MCF 10A (cell line): ENCODE measurements at regions not wholly inside any gene's neighbourhood (a gene's known extent, or its start where the extent isn't known, plus 50 kb on each side); places are given as distances from the start of the nearest gene placed in this dataset.

Source experiments
- BruUV-seq: library from RNA; stranded (reverse); fragments of 400-500 nt; replicated peaks from 2 replicates; lab custom pipeline; 2021; lab: Mats Ljungman, UMichigan
- CTCF ChIA-PET: fragments of 300-600 bp; sonication (Branson Sonifier 250); formaldehyde crosslinking; extraction: SDS; loops from one replicate; lab custom pipeline; 2021; ENCODE audit warnings: antibody characterized with exemption, inconsistent platforms; lab: Yijun Ruan, JAX
- POLR2A ChIA-PET: fragments of 300-600, 350-650 bp; sonication (Branson Sonifier 250); formaldehyde crosslinking; extraction: SDS; loops from one replicate; lab custom pipeline; 2020; ENCODE audit warnings: antibody characterized with exemption, inconsistent platforms; lab: Yijun Ruan, JAX
- DNase-seq: peaks from one replicate; pipeline ENCODE4 v3.0.0-alpha.2; 2018; ENCODE audit not compliant: unreplicated experiment
- H3K27ac Mint-ChIP-seq: one replicate; pipeline ENCODE4 v1.8.0; 2022; ENCODE audit warnings: mild to moderate bottlenecking, low read depth, mixed read lengths; ENCODE audit not compliant: unreplicated experiment
- H3K27me3 Mint-ChIP-seq: one replicate; pipeline ENCODE4 v1.8.0; 2022; ENCODE audit warnings: mixed read lengths; ENCODE audit not compliant: insufficient read depth, unreplicated experiment
- H3K36me3 Mint-ChIP-seq: one replicate; pipeline ENCODE4 v1.8.0; 2022; ENCODE audit warnings: mild to moderate bottlenecking, moderate library complexity, mixed read lengths; ENCODE audit not compliant: insufficient read depth, unreplicated experiment
- H3K4me1 Mint-ChIP-seq: one replicate; pipeline ENCODE4 v1.8.0; 2022; ENCODE audit warnings: mixed read lengths; ENCODE audit not compliant: insufficient read depth, unreplicated experiment
- H3K4me3 Mint-ChIP-seq: one replicate; pipeline ENCODE4 v1.8.0; 2022; ENCODE audit warnings: mild to moderate bottlenecking, moderate library complexity, mixed read lengths; ENCODE audit not compliant: unreplicated experiment
- H3K9me3 Mint-ChIP-seq: one replicate; pipeline ENCODE4 v1.8.0; 2022; ENCODE audit warnings: mixed read lengths; ENCODE audit not compliant: unreplicated experiment
- CTCF ChIP-seq: fragments of 200-600 bp; IDR thresholded peaks from one replicate; pipeline ENCODE4 v1.8.0; 2022; ENCODE audit warnings: antibody characterized with exemption, mild to moderate bottlenecking; ENCODE audit not compliant: unreplicated experiment
- intact Hi-C: fragments of 100-400 bp; cut with micrococcal nuclease; formaldehyde crosslinking; loops from 2 replicates; pipeline ENCODE4 v1.14.1; 2022

GRCh38 chr16:62194828-62195227 lies 158.6 kb upstream of the CDH8 start:
- POLR2A ChIA-PET, result no interaction called here

GRCh38 chr16:62190426-62190825 lies 154.2 kb upstream of the CDH8 start:
- BruUV-seq, result no TSS peak
- H3K27ac Mint-ChIP-seq, result no peak overlapping the region
- no peaks in the 10 kb centered on the region for H3K9me3 Mint-ChIP-seq
- no peaks in the 10 kb centered on the region for H3K4me1 Mint-ChIP-seq
- ChIA-PET CTCF (interaction anchor here (0.6 to 3.9 kb wide), 17 partner anchors 10 to 1099 kb away, joined by 3 to 18 read pairs (median 3); no protein-coding TSS in a partner anchor), POLR2A (no interaction called here)
- peak; percentile 49 for TF ChIP-seq CTCF
- H3K27me3 Mint-ChIP-seq, result peaks cover 72% of the 10 kb centered on the region
- DNase-seq, result peak; percentile 8
- H3K36me3 Mint-ChIP-seq, result no peaks in the 10 kb centered on the region
- no peak overlapping the region for H3K4me3 Mint-ChIP-seq
- intact Hi-C loops, result loop anchor here (1.0 to 2.0 kb wide), 2 partner anchors 66 to 1100 kb away; no protein-coding TSS in a partner anchor

More at GRCh38 chr16:62194828-62195227, 158.6 kb upstream of the CDH8 start:
- DNase-seq, result peak; percentile 0
- CTCF ChIA-PET, result no interaction called here
- TF ChIP-seq CTCF, result no peak
- intact Hi-C loops, result no loop called here
- no peak overlapping the region for H3K4me3 Mint-ChIP-seq
- no TSS peak for BruUV-seq
- no peaks in the 10 kb centered on the region for H3K36me3 Mint-ChIP-seq
- H3K27me3 Mint-ChIP-seq, result peaks cover 75% of the 10 kb centered on the region
- H3K27ac Mint-ChIP-seq, result no peak overlapping the region
- H3K9me3 Mint-ChIP-seq, result no peaks in the 10 kb centered on the region
- no peaks in the 10 kb centered on the region for H3K4me1 Mint-ChIP-seq

GRCh38 chr16:62177351-62178203 lies 141.3 kb upstream of the CDH8 start:
- Mint-ChIP-seq H3K4me3 (no peak overlapping the region), H3K4me1 (no peaks in the 10 kb centered on the region), H3K9me3 (peaks cover 6% of the 10 kb centered on the region), H3K27ac (no peak overlapping the region), H3K27me3 (peaks cover 52% of the 10 kb centered on the region), H3K36me3 (no peaks in the 10 kb centered on the region)
- intact Hi-C loops, result no loop called here
- CTCF ChIA-PET, result interaction anchor here (0.6 to 1.1 kb wide), 3 partner anchors 79 to 772 kb away, joined by 3 to 6 read pairs (median 4); no protein-coding TSS in a partner anchor
- BruUV-seq, result no TSS peak
- no peak for DNase-seq
- POLR2A ChIA-PET, result no interaction called here
- no peak for TF ChIP-seq CTCF

DNA sequence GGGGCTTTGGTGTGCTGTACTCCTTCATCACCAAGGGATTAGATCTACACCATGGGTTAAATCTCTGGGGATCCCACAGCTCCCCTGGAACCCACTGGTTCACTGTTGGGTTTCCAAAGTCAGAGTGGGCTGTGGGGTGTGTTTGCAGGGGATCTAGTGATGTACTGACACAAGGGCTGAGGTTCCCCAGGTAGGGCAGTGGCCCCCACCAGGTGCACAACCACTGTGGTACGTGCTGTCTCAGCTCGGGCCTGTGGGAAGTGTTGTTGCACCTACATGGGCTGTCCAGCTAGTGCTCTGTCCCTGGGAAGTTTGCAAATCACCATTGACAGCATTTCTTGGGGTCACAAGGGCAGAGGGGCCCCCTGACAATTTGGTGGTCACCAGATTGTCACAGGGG lies 134.4 kb upstream of the CDH8 start:
- DNase-seq, result no peak
- intact Hi-C loops, result no loop called here
- Mint-ChIP-seq H3K27ac (no peak overlapping the region), H3K4me1 (no peaks in the 10 kb centered on the region), H3K36me3 (no peaks in the 10 kb centered on the region), H3K9me3 (peaks cover 6% of the 10 kb centered on the region), H3K4me3 (no peak overlapping the region), H3K27me3 (peaks cover 51% of the 10 kb centered on the region)
- CTCF ChIA-PET, result no interaction called here
- POLR2A ChIA-PET, result no interaction called here
- TF ChIP-seq CTCF, result no peak
- no TSS peak for BruUV-seq
